Calu3 (cell line): ENCODE measurements at regions not wholly inside any gene's neighbourhood (a gene's known extent, or its start where the extent isn't known, plus 50 kb on each side); places are given as distances from the start of the nearest gene placed in this dataset.

ENCODE experiments used
- BruUV-seq: library from RNA; stranded (reverse); fragments of 400-500 nt; replicated peaks from 2 replicates; lab custom pipeline; 2021; lab: Mats Ljungman, UMichigan
- CTCF ChIA-PET: fragments of 300-600 bp; sonication (Branson Sonifier 250); formaldehyde crosslinking; loops from one replicate; lab custom pipeline; 2022; ENCODE audit warnings: antibody characterized with exemption; lab: Charles Lee
- DNase-seq: peaks from one replicate; pipeline ENCODE4 v3.0.0; 2022
- H3K27ac Mint-ChIP-seq: one replicate; pipeline ENCODE4 v1.8.0; 2022; ENCODE audit warnings: mixed read lengths; ENCODE audit not compliant: unreplicated experiment
- H3K27me3 Mint-ChIP-seq: one replicate; pipeline ENCODE4 v1.8.0; 2022; ENCODE audit warnings: mixed read lengths; ENCODE audit not compliant: unreplicated experiment
- H3K36me3 Mint-ChIP-seq: one replicate; pipeline ENCODE4 v1.8.0; 2022; ENCODE audit warnings: mild to moderate bottlenecking, moderate library complexity, mixed read lengths; ENCODE audit not compliant: insufficient read depth, unreplicated experiment
- H3K4me1 Mint-ChIP-seq: one replicate; pipeline ENCODE4 v1.8.0; 2022; ENCODE audit warnings: mild to moderate bottlenecking, low read depth, mixed read lengths; ENCODE audit not compliant: unreplicated experiment
- H3K4me3 Mint-ChIP-seq: one replicate; pipeline ENCODE4 v1.8.0; 2022; ENCODE audit warnings: mild to moderate bottlenecking, low read depth, moderate library complexity, mixed read lengths; ENCODE audit not compliant: unreplicated experiment
- H3K9me3 Mint-ChIP-seq: one replicate; pipeline ENCODE4 v1.8.0; 2022; ENCODE audit warnings: low read depth, mixed read lengths; ENCODE audit not compliant: unreplicated experiment
- intact Hi-C: fragments of 100-400 bp; cut with micrococcal nuclease; formaldehyde crosslinking; loops from one replicate; pipeline ENCODE4 v1.10.0; 2022; ENCODE audit not compliant: unreplicated experiment
- TF ChIP-seq, protein P1 (sequence below): fragments of 200-600 bp; IDR thresholded peaks from one replicate; pipeline ENCODE4 v1.8.0; 2022; ENCODE audit warnings: antibody characterized with exemption; ENCODE audit not compliant: unreplicated experiment

DNA sequence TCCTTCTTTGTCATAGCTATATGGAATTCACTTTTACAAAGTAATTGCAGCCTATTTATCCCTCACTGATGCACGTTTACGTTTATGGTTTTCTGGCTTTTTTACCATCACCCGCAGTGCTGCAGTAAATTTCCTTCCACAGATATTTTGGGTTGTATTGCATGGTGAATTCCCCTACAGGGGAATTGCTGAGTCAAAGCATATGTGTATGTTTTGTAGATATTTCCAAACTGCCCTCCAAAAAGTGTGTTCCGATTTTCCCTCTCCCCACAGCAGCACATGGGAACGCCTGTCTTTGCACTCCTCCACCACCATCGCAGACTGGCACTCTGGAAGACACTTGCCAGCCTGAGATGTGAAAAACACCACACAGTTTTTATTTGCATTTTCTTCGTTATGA lies 80.6 kb upstream of the UXS1 start:
- intact Hi-C loops, result no loop called here
- Mint-ChIP-seq H3K9me3 (no peaks in the 10 kb centered on the region), H3K36me3 (peaks cover 8% of the 10 kb centered on the region), H3K4me1 (peaks cover 9% of the 10 kb centered on the region), H3K27me3 (no peaks in the 10 kb centered on the region), H3K27ac (no peak overlapping the region), H3K4me3 (no peak overlapping the region)
- BruUV-seq, result no TSS peak
- no peak for DNase-seq
- TF ChIP-seq, protein P1, sequence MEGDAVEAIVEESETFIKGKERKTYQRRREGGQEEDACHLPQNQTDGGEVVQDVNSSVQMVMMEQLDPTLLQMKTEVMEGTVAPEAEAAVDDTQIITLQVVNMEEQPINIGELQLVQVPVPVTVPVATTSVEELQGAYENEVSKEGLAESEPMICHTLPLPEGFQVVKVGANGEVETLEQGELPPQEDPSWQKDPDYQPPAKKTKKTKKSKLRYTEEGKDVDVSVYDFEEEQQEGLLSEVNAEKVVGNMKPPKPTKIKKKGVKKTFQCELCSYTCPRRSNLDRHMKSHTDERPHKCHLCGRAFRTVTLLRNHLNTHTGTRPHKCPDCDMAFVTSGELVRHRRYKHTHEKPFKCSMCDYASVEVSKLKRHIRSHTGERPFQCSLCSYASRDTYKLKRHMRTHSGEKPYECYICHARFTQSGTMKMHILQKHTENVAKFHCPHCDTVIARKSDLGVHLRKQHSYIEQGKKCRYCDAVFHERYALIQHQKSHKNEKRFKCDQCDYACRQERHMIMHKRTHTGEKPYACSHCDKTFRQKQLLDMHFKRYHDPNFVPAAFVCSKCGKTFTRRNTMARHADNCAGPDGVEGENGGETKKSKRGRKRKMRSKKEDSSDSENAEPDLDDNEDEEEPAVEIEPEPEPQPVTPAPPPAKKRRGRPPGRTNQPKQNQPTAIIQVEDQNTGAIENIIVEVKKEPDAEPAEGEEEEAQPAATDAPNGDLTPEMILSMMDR, result no peak
- CTCF ChIA-PET, result no interaction called here

DNA sequence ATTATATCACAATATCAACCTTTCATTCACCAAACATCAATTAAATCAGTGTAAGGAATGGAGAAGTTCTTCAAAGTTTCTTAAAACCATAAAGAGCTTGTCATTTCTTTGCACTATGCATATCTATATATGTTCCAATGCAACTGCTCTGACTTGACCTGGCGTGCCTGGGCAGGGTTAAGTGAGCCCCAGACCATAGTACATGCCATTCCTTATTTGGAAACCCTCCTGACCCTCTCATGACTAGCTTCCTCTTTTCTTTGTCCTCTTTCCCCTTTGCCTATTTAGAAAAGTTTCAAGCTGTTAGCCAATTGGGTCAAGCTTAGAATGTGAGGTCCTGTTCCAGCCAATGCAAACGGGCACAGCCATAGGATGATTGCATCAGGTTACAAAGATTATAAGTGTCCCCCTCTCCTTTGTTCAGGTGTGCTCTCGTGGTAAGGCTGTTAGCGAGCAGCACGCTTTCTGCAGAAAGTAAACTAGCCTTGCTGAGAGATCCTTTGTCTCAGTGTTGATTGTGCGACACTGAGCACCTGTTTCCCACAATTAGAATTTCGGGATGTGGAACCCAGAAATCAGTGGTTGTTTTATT lies 78.2 kb upstream of the UXS1 start:
- Mint-ChIP-seq H3K27me3 (no peaks in the 10 kb centered on the region), H3K27ac (no peak overlapping the region), H3K4me1 (peaks cover 9% of the 10 kb centered on the region), H3K9me3 (no peaks in the 10 kb centered on the region), H3K36me3 (peaks cover 13% of the 10 kb centered on the region), H3K4me3 (no peak overlapping the region)
- CTCF ChIA-PET, result interaction anchor here (0.6 kb wide), 1 partner anchor 709 kb away, joined by 7 read pairs; no protein-coding TSS in a partner anchor
- no peak for DNase-seq
- no TSS peak for BruUV-seq
- TF ChIP-seq, protein P1, result no peak
- intact Hi-C loops, result no loop called here

DNA sequence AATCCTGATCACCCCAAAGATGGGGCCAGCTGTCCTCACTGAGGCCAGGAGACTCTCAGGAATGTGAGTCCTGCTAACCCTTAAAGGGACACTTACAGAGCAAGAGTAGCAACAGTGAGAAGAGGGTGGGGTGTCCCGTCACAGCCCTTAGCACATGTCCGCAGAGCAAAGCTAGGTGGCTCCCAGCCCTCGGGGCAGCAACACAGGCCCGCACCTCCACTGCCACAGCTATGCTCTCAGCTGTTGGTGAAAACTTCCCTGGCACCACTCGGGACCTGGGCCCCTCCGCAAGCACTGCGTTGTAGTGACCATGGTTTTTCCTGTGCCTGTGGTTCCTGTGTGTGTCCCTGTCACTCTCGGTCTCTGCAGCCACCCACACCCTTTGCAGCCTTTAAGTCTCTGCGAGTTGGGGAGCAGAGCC lies 76.4 kb upstream of the UXS1 start:
- no peak for DNase-seq
- no peaks in the 10 kb centered on the region for H3K27me3 Mint-ChIP-seq
- H3K4me1 Mint-ChIP-seq, result peaks cover 9% of the 10 kb centered on the region
- no peaks in the 10 kb centered on the region for H3K9me3 Mint-ChIP-seq
- H3K36me3 Mint-ChIP-seq, result peaks cover 13% of the 10 kb centered on the region
- TF ChIP-seq, protein P1, result no peak
- CTCF ChIA-PET, result interaction anchor here (0.7 kb wide), 1 partner anchor 18 kb away, joined by 3 read pairs; no protein-coding TSS in a partner anchor
- no TSS peak for BruUV-seq
- peak overlapping the region; percentile 83 for H3K4me3 Mint-ChIP-seq
- no peak overlapping the region for H3K27ac Mint-ChIP-seq
- intact Hi-C loops, result no loop called here

DNA sequence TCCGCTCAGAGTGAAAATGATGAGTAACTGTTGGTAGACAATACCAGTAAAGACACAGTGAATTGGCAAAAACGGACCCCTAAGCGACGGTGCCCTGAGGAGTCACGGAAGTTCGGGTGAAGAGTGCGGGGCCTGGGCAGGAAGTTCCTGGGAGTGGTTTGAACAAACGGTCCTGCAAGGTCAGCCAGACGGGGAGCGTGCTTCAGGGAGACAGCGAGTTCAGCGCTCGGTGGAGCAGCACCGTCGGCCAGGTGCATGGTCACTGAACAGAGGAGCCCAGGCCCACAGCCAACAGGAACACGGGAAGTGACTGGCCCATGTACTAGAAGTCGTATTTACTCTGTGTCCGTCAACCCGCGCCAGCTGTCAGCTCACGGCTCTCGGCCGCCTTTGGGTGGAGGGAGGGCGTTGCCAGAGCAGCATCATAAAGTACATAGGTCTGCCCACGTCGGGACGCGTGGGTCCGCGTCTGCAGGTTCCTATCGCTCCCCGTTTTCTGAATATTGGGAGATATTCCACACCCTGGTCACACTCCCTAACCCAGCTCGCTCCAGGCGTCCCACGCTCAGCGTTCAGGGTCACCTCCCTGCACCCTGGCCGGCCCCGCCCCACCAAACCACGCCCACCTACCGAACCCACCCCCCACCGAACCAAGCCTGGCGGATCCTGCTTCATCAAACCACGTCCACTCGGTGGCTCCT lies 75.6 kb upstream of the UXS1 start:
- intact Hi-C loops, result loop anchor here (10.0 kb wide), 1 partner anchor 165 kb away; no protein-coding TSS in a partner anchor
- CTCF ChIA-PET, result no interaction called here
- Mint-ChIP-seq H3K27me3 (no peaks in the 10 kb centered on the region), H3K4me1 (peaks cover 9% of the 10 kb centered on the region), H3K36me3 (peaks cover 13% of the 10 kb centered on the region), H3K9me3 (no peaks in the 10 kb centered on the region), H3K27ac (no peak overlapping the region), H3K4me3 (peak overlapping the region; percentile 83)
- peak; percentile 52 for DNase-seq
- TF ChIP-seq, protein P1, result no peak
- BruUV-seq, result no TSS peak
